HEK293T (cell line): ENCODE measurements at regions not wholly inside any gene's neighbourhood (a gene's known extent, or its start where the extent isn't known, plus 50 kb on each side); places are given as distances from the start of the nearest gene placed in this dataset.

Experiments
- CTCF ChIA-PET: fragments of 350-600 bp; formaldehyde crosslinking; extraction: SDS; loops from one replicate; lab custom pipeline; 2021; ENCODE audit warnings: antibody characterized with exemption, inconsistent platforms; lab: Yijun Ruan, JAX
- POLR2A ChIA-PET: fragments of 350-600 bp; formaldehyde crosslinking; extraction: SDS; loops from one replicate; lab custom pipeline; 2020; ENCODE audit warnings: antibody characterized with exemption, inconsistent platforms; lab: Yijun Ruan, JAX
- DNase-seq: peaks from one replicate; pipeline ENCODE4 v3.0.0; 2012; ENCODE audit warnings: mixed read lengths; ENCODE audit errors: extremely low spot score
- ARNT ChIP-seq: fragments of 450-650 bp; IDR thresholded peaks from 2 replicates; pipeline ENCODE4 v1.6.1; 2017; ENCODE audit warnings: mild to moderate bottlenecking
- BHLHE40 ChIP-seq: fragments of 450-650 bp; IDR thresholded peaks from 2 replicates; pipeline ENCODE4 v1.6.1; 2016; ENCODE audit warnings: mild to moderate bottlenecking, moderate library complexity, borderline replicate concordance
- CTBP1 ChIP-seq: fragments of 450-650 bp; IDR thresholded peaks from 2 replicates; pipeline ENCODE4 v1.6.1; 2016; ENCODE audit warnings: borderline replicate concordance
- ELF4 ChIP-seq: fragments of 450-650 bp; IDR thresholded peaks from 2 replicates; pipeline ENCODE4 v1.6.1; 2017; ENCODE audit warnings: antibody characterized with exemption
- FOXA1 ChIP-seq: fragments of 450-650 bp; IDR thresholded peaks from 2 replicates; pipeline ENCODE4 v1.6.1; 2016; ENCODE audit warnings: mild to moderate bottlenecking
- FOXK2 ChIP-seq: fragments of 450-650 bp; IDR thresholded peaks from 2 replicates; pipeline ENCODE4 v1.6.1; 2016; ENCODE audit warnings: mild to moderate bottlenecking
- FOXM1 ChIP-seq: fragments of 450-650 bp; IDR thresholded peaks from 2 replicates; pipeline ENCODE4 v1.6.1; 2017; ENCODE audit warnings: mild to moderate bottlenecking, borderline replicate concordance
- HDGF ChIP-seq: fragments of 450-650 bp; IDR thresholded peaks from 2 replicates; pipeline ENCODE4 v1.6.1; 2017; ENCODE audit warnings: antibody characterized with exemption, borderline replicate concordance
- L3MBTL2 ChIP-seq: fragments of 450-650 bp; conservative IDR thresholded peaks from 2 replicates; pipeline ENCODE4 v1.6.1; 2016; ENCODE audit warnings: mild to moderate bottlenecking
- LEF1 ChIP-seq: fragments of 450-650 bp; IDR thresholded peaks from 2 replicates; pipeline ENCODE4 v1.6.1; 2017; ENCODE audit warnings: mild to moderate bottlenecking, borderline replicate concordance
- NFRKB ChIP-seq: fragments of 450-650 bp; IDR thresholded peaks from 2 replicates; pipeline ENCODE4 v1.6.1; 2016; ENCODE audit warnings: mild to moderate bottlenecking, moderate library complexity
- SP1 ChIP-seq: fragments of 450-650 bp; IDR thresholded peaks from 2 replicates; pipeline ENCODE4 v1.6.1; 2017
- SUZ12 ChIP-seq: fragments of 450-650 bp; IDR thresholded peaks from 2 replicates; pipeline ENCODE4 v1.6.1; 2016; ENCODE audit warnings: mild to moderate bottlenecking
- TARDBP ChIP-seq: fragments of 450-650 bp; IDR thresholded peaks from 2 replicates; pipeline ENCODE4 v1.6.1; 2016
- ZNF384 ChIP-seq: fragments of 450-650 bp; IDR thresholded peaks from 2 replicates; pipeline ENCODE4 v1.6.1; 2016
- TF ChIP-seq, protein P1 (sequence below): fragments of 450-650 bp; IDR thresholded peaks from 2 replicates; pipeline ENCODE4 v1.6.1; 2016

DNA sequence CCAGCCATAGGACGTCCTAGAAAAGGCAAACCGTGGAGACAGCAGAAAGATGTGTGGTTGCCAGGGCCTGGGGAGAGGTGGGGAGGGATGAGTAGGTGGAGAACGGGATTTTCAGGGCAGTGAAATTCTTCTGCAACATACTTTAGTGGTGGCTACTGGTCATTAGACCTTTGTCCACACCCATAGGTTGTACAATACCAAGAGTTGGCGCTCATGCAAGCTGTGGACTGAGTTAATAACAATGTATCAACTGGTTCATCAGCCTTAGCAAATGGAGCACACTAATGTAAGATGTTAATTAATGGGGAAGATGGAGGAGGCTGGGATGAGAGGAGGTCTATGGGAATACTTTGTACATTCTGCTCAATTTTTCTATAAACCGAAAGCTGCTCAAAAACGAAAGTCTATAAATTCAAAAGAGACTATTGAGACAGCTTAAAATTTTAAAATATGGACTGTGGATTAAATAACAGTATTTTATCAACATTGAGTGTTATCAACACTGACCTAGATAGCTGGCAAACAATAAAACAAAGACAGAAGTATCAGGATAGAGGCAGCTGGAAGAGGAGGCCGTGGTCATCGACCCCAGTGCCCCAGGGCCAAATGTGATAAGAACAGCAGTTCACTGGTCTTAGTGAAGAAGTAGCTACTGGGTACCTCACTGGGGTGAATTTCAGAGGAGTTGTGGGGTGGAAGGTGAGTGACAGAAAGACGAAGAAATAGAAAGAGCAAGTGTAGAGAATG lies 90.9 kb downstream of the SYNE3 start:
- TF ChIP-seq L3MBTL2 = no peak
- TF ChIP-seq LEF1 = no peak
- TF ChIP-seq FOXA1 = no peak
- no peak for TF ChIP-seq SP1
- TF ChIP-seq ARNT = no peak
- TF ChIP-seq ELF4 = no peak
- no peak for TF ChIP-seq HDGF
- TF ChIP-seq FOXM1 = no peak
- DNase-seq = no peak
- CTCF ChIA-PET = interaction anchor here (0.7 to 0.9 kb wide), 2 partner anchors 8 to 15 kb away, joined by 3 to 4 read pairs; no protein-coding TSS in a partner anchor
- POLR2A ChIA-PET = no interaction called here

- DNase-seq = no peak
- ChIA-PET CTCF (no interaction called here), POLR2A (no interaction called here)
- no peak for TF ChIP-seq BHLHE40
- no peak for TF ChIP-seq NFRKB
- TF ChIP-seq ZNF384 = no peak
- TF ChIP-seq FOXK2 = no peak
- TF ChIP-seq LEF1 = no peak
- TF ChIP-seq FOXA1 = no peak
- TF ChIP-seq SP1 = no peak
- TF ChIP-seq, protein P1, sequence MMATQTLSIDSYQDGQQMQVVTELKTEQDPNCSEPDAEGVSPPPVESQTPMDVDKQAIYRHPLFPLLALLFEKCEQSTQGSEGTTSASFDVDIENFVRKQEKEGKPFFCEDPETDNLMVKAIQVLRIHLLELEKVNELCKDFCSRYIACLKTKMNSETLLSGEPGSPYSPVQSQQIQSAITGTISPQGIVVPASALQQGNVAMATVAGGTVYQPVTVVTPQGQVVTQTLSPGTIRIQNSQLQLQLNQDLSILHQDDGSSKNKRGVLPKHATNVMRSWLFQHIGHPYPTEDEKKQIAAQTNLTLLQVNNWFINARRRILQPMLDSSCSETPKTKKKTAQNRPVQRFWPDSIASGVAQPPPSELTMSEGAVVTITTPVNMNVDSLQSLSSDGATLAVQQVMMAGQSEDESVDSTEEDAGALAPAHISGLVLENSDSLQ = no peak
- TF ChIP-seq SUZ12 = no peak
- no peak for TF ChIP-seq L3MBTL2
- TF ChIP-seq ARNT = no peak
- no peak for TF ChIP-seq HDGF
- TF ChIP-seq TARDBP = no peak
- no peak for TF ChIP-seq ELF4
- no peak for TF ChIP-seq FOXM1
- TF ChIP-seq CTBP1 = no peak
Measured at GRCh38 chr14:95424529-95424928, 91.9 kb downstream of the SYNE3 start.

DNA sequence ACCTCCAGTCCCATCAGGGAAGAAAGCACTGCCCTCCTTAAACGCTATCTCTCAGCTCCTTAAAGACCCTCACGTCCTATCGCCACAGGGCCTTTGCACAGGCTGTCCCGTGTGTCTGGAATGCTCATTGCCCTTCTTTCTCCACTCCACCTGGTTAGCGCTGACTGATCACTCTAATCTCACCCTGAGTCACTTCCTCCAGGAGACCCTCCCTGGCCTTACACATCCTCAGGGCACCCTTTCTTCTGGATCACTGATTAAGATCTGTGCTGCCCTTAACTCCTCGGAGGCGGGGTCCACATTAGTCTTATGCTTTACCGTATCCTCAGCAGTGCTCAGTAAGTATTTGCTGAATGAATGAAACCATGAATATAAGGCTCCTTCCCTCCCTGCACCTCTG lies 94.7 kb downstream of the SYNE3 start:
- DNase-seq = no peak
- TF ChIP-seq SP1 (no peak), L3MBTL2 (no peak), FOXA1 (no peak), TARDBP (no peak), LEF1 (no peak), SUZ12 (no peak), CTBP1 (no peak), NFRKB (no peak), ELF4 (no peak), BHLHE40 (no peak), HDGF (no peak), FOXM1 (no peak), FOXK2 (no peak), ARNT (no peak)
- TF ChIP-seq, protein P1 = no peak
- CTCF ChIA-PET = no interaction called here
- POLR2A ChIA-PET = no interaction called here

DNA sequence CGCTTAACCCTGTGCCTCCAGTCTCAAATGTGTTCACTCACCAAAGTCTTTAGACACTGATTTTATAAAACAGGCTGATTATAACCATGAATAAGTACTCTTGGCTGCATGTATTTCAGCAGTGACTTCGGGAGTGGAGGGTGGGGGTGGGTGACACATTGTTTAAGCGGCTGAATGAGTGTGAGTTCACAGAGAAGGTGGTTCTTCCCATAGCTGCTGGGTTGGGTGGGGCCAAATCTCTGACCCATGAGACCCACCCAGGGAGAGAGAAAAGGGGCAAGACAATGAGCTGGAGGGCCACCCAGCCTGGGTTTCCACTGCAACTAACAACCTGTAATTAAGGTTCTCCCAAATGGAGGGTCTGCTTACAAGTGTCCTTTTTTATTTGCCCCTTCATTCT lies 96.4 kb downstream of the SYNE3 start:
- TF ChIP-seq FOXK2 (no peak), FOXA1 (no peak), TARDBP (no peak), ZNF384 (no peak)
- DNase-seq = no peak
- POLR2A ChIA-PET = no interaction called here
- CTCF ChIA-PET = no interaction called here

GRCh38 chr14:95419569-95419968 lies 96.9 kb downstream of the SYNE3 start:
- DNase-seq = no peak
- ChIA-PET POLR2A (no interaction called here), CTCF (no interaction called here)
- TF ChIP-seq TARDBP (no peak), LEF1 (no peak), BHLHE40 (no peak), ZNF384 (no peak), SUZ12 (no peak), FOXM1 (no peak), FOXA1 (no peak), L3MBTL2 (no peak), ARNT (no peak), SP1 (no peak), ELF4 (no peak), NFRKB (no peak), HDGF (no peak), CTBP1 (no peak), FOXK2 (no peak)
- TF ChIP-seq, protein P1 = no peak

DNA sequence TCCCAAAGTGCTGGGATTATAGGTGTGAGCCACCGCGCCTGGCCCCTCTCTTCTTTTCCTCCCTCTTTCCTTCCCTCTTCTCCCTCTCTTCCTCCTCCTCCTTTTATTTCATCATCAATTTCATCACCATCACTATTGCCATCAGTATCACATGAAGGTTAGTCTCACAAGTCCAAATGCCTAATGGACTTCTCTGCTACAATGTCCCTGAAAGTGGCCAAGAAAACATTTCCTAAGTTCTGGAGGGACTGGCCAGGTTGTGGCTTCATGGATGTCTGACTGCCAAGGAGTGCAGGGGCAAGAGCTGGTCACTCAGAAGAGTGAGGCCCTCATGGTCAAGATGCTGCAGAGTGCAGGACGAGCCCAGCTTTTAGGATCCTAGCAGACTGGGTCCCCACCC lies 97.6 kb downstream of the SYNE3 start:
- DNase-seq = no peak
- TF ChIP-seq ELF4 (no peak), ARNT (no peak), ZNF384 (no peak), SP1 (no peak), FOXM1 (no peak), LEF1 (no peak), TARDBP (no peak), CTBP1 (no peak), BHLHE40 (no peak), FOXK2 (no peak), HDGF (no peak), FOXA1 (no peak), NFRKB (no peak), SUZ12 (no peak), L3MBTL2 (no peak)
- TF ChIP-seq, protein P1 = no peak
- ChIA-PET POLR2A (no interaction called here), CTCF (interaction anchor here (0.8 kb wide), 1 partner anchor 8 kb away, joined by 5 read pairs; no protein-coding TSS in a partner anchor)
